GM19023 (cell line): ENCODE measurements at regions not wholly inside any gene's neighbourhood (a gene's known extent, or its start where the extent isn't known, plus 50 kb on each side); places are given as distances from the start of the nearest gene placed in this dataset.
"Not testable (repeated sequence)": the region's sequence is repeated elsewhere in the genome, so short reads cannot be mapped to it uniquely, and the experiment has no call there.

ENCODE experiments used
- ATAC-seq: cut with Tn5 transposase; IDR thresholded peaks from one replicate; pipeline ENCODE4 v1.9.1; 2021; ENCODE audit warnings: mild to moderate bottlenecking, moderate library complexity; ENCODE audit not compliant: unreplicated experiment

DNA sequence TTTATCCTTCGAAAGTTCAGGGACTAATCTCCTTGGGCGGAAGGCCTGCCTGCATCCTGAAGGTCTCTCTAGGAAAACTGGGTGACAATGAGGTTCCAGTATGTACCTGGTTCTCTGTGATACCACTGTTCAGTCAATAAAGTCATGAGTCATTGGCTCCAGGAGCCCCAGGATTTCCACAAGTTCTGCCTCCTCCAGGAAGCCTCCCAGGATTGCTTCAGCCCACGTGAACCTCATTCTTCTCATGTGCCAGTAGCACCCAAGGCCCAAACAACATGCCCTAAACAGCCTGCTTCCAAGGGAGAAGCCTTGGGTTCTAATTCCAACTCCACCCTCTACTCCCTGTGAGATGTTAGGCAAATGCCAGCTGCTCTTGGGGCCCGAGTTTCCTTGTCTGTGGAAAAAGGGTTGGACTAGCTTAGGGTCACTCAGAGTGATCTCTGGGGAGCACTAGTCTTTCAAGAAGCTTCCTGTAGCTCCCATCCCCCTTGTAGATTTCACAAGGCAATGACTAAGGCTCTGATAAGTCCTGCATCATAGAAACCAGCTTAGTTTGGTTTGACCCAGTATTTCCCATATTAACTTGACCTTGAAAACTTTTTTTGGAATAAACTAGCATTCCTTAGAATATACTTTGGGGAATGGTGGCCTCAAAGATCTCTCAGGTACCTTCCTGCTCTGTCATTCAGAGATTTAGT lies 118.3 kb upstream of the ATP2B2 start:
- no peak for ATAC-seq

DNA sequence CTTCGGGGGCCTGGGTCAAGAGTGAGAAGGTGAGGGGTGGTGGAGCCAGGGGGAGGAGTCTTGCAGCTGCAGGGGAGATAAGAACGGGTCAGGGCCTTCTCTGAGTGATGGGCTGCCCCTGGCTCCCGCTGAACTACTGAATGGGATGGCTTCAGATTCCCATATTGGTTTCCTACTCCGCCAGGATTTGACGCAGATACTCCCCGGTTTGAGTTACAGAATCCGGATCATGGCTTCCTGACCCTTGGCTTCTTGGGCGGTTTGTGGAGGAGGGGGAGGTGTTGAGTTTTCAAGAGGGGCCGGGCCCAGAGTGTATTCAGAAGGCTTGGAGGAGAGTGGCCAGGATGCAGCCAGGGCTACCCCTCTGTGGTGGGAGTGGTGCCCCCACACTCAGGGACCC lies 119.9 kb upstream of the ATP2B2 start:
- no peak for ATAC-seq

DNA sequence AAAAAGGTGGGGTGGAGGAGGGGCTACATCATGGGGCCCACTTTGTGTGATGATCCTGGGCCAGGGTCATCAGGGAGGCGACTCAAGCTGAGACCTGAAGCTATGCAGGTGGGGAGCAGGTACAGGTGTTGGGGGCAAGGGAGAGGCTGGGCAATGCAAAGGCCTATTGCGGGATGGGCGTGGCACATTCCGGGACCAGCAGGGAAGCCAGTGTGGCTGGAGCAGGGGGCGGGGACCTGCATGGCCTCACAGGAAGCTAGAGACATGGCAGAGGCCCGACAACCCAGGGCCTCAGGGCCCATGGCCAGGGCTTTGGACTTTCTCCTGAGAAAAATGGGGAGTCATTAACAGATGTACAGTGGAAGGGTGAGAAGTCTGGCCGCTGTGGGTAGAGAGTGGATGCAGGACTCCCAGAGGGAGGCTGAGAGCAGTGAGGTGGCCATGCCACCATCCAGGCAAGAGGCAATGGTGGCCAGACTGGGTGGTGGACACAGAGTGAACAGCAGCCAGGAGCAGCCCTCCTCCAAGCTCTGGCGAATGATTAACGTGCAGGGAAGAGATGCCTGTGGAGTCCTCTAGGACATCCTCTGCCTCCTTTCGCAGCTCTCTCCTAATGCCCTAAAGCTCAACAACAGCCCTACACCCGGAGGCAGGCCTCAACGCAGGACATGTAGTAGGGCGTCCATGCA lies 122.6 kb upstream of the ATP2B2 start:
- ATAC-seq, result no peak

DNA sequence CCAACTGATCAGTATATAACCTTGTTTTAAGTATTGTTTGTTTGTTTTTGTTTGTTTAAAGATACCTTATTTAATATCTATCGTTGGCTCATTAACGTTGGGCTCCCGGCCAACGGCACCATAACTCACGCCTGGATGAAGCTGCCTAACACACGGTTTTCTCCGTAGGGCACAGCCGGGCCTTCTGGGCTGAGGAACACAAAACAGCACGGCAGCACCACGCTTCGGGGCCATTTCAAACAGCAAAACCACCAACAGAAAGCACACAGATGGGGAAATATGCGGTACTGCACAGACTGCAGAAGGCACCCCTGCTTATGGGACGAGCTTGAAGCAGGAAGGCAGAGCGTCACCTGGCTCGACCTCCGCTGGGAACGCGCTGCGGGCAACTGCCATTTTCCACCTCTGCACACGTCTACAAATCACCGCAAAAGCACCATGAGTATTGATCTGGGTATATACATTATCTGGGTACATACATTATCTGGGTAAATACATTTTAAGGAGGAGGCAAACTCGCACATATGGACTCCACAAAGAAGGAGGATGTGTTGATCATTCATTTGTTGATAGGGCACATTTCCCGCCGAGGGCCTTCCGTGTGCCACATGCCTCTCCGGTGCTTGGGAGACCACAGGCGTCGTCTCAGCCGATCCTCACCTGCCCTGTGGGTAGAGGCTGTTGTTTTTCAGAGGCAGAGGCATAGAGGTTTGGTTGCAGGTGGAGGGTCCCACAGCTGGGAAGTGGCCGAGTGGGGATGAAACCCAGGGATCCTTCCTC lies 123.7 kb upstream of the ATP2B2 start:
- ATAC-seq, result no peak

DNA sequence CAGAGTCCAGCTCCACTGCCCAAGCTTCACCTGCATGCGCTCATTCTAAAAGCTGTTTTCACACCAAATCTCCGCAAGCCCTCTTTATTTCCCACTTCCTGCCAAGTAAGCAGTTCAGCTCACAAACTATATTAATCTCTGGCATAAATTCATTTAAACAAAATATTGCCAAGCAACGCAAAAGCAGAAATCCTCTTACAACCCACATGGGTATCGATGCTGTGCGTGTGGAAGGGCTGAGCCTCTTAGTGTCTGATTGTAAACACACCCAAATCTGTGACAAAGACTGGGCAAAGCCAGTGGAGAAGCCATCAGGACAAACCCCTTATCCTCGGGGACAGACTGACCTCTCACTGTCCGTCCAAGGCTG lies 124.3 kb upstream of the ATP2B2 start:
- no peak for ATAC-seq

DNA sequence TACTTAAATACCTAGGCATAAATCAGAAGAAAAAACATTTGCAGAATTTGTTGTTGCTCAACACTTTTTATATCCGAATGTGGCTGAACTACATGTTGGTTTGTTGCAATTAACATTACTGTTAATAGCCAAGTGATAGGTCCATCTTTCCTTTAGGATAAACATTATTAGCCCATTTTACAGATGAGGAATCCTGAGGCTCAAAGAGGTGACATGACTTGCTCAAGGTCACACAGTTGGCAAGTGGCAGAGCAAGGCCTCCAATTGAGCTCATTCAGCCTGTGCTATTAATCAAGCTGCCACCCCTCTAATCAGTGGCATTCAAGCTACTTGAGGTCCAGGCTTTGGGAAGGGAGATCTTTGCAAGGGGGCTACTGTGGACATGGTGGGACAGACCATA lies 125.8 kb upstream of the ATP2B2 start:
- no peak for ATAC-seq

DNA sequence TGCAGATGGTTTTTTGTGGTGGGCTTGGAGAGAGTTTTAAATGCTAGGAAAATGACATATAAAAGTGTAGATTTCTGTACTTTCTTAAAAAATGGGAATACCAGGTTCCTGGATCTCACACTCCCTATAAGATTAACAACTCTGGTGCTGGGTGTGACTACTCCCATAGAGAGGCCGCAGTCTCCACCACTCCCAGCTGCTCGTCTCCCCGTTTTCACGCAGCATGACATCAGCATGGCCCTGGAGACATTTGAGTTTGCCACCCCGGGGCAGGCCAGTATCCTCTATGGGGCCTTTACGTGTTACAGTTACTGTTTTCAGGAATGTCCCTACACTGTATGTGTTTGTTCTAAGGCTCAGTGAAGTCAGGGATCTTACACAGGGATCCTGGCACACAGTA lies 126.7 kb upstream of the ATP2B2 start:
- ATAC-seq, result no peak

DNA sequence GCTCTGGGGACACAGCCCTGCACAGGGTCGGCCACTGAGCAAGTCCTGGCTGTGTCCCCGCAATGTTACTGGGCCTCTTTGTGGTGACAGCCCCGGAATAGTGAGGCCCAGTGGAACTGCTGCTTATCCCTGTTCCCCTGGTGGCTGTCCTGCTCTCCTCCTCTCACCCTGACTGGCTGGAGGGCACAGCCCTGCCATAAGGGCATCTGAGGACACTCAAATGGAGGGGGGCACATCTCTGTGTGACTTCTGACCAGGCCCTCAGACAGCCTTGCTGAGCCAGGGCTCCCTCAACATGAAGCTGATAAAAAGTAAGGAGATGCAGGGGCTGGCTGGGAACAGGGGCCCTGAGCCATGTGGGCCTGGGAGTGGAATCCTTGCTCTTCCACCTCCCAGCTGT lies 127.4 kb upstream of the ATP2B2 start:
- no peak for ATAC-seq

DNA sequence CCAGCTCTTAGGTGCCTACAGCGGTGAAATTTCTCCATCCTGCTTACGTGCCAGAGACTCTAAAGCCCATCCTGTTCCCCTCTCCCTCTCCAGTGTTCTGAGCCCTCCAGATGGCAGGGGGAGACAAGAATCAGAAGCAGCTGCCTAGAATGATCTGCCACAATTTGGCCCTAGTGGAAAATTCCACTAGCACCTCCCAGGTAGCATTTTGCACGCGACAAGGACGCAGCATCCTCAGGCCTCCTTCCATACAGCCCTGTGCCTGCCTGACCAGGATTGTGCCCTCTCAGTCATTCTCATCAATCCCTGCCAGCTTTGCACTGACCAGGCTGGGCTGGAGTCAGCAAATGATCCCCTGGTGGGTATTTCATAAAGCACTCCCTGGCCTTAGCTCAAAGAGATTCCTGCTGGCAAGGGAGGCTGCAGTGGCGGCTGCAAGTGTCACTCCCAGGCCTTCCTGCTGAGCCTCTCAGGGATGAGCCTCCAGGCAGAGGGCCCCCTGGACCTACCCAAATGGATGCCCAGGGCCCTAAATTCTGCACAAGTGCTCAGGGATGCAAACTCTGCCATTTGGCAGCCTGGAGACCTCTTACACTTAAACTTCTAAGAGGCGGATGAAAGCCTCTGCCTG lies 130.2 kb upstream of the ATP2B2 start:
- ATAC-seq, result no peak

DNA sequence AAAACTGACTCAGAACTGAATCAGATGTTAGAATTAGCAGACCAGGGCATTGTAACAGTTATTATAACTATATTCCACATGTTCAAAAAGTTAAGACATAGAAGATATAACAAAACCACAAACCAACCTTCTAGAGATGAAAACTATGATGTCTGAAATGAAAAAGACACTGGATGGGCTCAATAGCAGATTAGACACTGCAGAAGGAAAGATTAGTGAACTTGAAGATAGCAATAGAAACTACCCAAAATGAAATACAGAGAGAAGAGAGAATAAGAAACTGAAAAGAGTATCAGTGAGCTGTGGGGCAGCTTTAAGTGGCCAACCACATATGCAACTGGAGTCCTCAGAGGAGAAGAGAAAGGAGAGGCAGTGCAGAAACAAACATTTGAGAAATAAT lies 132.0 kb upstream of the ATP2B2 start:
- ATAC-seq, result no peak

DNA sequence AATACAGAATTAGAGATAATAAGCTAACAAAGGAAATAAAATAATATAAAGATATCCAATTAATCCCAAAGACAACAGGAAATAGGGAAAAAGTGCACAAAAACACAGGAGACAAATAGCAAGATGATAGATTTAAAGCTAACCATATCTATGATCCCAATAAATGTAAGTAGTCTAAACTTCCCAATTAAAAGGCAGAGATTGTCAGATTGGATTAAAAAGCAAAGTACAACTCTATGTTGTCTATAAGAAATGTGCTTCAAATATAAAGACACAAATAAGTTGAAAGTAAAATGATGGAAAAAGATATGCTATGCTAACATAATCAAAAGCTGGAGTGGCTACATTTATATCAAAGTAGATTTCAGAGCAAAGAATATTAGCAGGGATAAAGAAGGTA lies 133.1 kb upstream of the ATP2B2 start:
- ATAC-seq, result no peak

DNA sequence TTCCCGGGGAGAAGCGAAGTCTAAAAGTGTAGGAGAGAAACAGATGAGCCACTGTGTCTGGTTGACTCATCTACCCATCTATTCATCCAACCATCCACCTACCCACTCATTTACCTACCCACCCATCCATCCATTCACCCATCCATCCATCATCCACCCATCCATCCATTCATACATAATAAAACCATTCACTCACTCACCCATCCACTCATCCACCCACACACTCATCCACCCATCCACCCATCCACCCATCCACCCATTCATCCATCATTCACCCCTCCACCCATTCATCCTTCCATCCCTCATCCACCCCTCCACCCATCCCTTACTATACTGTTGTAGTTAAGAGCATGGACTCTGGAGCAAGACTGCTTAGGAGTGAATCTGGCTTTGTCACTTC lies 136.4 kb upstream of the ATP2B2 start:
- no peak for ATAC-seq

DNA sequence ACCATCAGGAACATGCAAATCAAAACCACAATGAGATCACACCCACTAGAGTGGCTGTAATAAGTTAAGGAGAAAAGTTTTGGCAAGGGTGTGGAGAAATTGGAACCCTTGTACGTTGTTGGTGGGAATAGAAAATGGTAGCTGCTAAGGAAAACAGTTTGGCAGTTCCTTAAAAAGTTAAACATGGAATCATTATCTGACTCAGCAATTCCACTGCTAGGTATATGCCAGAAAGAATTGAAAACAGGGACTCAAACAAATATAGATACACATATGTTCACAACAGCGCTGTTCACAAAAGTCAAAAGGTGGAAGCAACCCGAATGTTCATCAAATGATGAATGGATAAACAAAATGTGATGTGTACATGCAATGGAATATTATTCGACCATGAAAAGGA lies 138.8 kb upstream of the ATP2B2 start:
- no peak for ATAC-seq

DNA sequence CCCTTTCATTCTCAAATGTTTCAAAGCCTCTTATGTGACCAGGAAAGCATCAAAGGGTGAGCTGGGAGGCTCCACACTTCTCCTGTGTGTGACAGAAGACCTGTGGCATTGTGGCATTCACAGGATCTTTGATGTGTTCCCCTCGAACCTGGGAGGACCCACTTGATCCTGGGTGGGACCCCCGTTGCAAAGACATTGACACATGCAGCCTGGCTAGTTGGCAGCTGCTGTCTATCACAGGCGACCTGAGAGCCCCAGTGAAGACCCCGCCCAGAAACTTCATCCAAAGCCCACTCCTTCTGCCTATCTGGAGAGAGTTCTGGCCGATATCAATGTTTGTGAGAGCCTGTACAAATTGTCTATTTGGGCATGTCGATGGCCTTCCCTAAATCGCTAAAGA lies 140.4 kb upstream of the ATP2B2 start:
- ATAC-seq, result no peak

DNA sequence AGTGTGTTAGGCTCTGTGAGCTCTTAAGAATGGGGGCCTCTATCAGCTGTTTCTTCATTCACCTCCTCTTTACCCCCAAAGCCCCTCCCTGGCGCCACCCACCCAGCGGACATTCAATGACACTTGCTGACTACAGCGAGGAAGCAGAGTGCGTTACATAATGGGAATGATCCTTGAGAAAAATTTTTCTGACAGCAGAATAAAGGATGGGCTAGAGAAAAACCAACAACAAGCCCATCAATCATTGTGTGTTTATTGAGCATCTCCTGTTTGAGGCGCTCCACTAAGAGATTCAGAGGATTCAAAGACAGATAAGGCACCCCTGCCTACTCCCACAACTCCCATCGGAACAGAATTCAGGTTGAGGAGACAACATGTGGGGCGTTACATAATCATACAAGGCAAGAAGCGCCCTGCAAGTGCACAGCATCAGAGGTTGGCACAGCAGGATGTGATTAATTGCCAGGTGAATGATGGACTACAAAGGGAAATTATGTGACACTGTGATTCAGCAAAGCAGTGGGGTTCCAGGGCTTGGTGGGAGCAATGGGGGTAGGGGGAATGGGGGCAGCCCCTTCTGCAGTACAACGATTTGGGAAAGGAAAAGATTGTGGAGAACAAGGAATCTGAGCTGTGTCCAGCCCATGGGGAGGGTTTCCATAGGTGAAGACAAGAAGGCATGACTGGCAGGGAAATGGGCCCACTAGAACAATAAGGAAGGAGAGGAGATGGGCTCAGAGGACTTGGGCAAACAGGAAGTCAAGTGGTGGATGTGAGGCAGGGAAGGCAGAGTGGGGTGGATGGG lies 141.3 kb upstream of the ATP2B2 start:
- no peak for ATAC-seq

DNA sequence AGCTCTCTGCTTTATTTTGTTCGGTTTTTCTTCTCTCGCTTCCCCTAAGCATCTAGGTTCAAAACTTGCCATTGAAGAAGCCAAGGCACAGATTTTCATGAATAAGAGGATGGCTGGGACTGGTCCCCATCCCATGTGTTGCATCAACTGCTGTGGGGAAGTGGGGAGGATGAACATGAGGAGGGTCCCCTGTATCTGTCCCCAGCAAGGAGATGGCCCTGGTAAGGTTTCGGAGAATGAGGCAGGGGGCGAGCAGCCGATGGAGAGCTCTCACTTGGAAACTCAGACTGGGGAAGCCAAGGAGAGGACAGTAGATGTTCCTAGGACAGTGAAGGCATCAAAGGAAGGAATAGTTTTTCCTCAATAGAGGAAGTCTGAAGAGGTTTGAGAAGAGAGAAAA lies 142.0 kb upstream of the ATP2B2 start:
- ATAC-seq, result no peak

DNA sequence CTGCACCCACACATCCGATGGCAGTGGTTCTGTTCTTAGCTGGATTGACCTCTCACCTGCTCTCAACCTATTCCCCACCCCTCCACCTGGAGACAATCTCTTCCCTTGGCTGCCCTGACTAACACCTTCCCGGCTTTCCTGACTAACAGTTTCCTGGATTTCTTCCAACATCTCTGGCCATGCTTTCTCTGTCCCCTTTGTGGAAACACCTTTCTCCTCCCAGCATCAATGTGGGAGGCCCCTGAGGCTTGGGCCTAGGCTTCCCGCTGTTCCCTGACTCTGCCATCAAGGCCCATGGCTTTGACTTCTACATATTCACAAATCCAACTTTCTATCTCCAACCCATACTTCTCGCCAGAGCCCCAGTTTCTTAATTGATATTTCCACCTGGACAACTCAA lies 142.8 kb upstream of the ATP2B2 start:
- ATAC-seq, result no peak

DNA sequence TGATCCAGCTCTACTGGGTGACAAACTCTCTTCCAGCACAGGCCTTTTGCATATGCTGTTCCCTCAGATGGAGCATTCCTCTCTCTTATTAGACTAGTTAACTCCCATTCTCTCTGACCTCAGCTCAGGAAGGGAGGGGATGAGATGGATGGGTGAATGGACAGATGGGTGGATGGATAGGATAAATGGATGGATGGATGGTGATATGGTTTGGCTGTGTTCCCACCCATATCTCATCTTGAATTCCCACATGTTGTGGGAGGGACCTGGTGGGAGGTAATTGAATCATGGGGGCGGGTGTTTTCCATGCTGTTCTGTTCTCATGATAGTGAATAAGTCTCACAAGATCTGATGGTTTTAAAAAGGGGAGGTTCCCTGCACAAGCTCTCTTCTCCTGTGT lies 144.1 kb upstream of the ATP2B2 start:
- ATAC-seq, result not testable (repeated sequence)

DNA sequence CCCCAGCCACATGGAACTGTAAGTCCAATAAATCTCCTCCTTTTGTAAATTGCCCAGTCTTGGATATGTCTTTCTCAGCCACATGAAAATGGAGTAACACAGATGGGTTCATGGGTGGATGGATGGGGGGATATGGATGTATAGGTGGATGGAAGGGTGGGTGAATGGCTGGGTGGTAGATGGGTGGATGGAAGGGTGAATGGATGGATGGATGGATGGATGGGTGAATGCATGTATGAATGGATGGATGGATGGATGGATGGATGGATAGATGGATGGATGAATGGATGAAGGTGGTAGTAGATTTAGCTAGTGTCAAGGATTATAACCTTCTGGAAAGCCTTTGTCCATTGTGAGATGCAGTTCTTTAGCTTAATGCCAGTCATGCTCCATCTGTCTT lies 146.1 kb upstream of the ATP2B2 start:
- ATAC-seq, result no peak

DNA sequence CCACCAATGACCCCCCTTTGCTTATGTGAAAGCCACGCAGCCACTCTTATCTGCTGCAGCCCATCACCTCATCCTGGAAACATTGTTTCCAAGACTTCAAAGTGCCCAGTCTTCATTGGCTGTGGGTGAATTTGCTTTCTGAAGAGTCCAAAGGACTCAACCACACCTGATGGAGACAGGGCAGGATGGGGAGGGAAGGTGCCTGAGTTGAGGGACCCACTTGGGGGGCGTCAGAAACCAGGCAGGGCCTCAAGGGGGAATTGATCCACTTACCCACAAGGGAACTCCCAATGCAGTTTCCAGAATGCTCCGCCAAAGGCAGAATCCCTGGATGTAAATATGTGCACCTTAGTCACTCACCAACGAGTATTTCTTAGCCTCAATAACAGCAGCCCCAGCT lies 147.9 kb upstream of the ATP2B2 start:
- ATAC-seq, result no peak
